NCI-H1694 (cell line): ENCODE measurements at regions not wholly inside any gene's neighbourhood (a gene's known extent, or its start where the extent isn't known, plus 50 kb on each side); places are given as distances from the start of the nearest gene placed in this dataset.

Source experiments
- DNase-seq: peaks from one replicate; lab custom pipeline; 2025; lab: John Stamatoyannopoulos, UW

DNA sequence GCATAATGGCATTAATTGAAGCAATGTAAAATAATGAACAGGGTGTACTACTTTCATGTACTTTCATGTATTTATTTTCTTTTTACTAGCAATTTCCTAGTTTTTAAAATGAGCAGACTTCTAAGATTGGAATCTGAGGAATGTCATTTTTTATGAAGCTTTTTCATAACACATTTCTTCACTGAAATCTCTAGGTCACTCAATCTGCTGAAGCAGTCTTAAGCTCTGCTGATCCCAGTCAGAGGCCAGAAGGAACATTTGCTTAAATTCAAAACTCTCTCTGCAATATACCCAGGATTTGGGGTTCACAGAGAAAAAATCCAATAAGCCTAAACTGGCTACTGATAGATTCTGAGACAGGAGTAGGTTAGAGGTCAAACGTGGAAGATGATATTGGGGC lies 73.6 kb upstream of the CNTN1 start:
- DNase-seq = no peak

DNA sequence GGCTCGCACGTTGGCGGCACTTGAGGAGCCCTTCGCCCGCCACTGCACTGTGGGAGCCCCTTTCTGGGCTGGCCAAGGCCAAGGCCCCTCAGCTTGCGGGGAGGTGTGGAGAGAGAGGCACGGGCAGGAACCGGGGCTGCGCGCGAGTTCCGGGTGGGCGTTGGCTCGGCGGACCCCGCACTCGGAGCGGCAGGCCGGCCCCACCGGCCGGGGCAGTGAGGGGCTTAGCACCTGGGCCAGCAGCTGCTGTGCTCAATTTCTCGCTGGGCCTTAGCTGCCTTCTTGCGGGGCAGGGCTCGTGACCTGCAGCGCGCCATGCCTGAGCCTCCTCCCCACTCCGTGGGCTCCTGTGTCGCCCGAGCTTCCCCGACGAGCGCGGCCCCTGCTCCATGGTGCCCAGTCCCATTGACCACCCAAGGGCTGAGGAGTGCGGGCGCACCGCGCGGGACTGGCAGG lies 71.6 kb upstream of the CNTN1 start:
- no peak for DNase-seq

DNA sequence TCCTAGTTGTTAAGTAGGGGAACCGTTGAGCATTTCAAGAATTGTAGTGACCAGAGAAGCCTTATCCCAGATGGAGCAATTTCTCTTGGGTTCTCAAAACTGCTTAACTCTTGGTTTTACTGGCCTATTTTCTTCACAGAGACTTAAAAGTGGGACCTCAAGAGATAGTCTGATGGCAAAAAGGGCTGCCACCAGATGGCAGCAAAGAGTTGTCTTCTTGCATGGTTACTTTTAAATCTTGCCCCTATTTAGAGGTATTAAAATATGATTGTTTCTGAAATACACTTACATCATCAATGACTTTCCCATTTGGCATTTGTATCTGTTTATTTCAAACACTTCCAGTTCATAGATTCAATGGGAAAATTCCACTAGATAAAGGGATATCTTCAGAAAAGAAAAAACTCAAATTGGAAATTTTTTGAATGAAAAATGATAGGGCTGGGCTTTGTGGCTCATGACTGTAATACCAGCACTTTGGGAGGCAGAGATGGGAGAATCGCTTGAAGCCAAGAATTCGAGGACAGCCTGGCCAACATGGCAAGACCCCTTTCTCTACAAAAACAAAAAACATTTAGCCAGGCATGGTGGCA lies 69.9 kb upstream of the CNTN1 start:
- DNase-seq = peak; percentile 49

DNA sequence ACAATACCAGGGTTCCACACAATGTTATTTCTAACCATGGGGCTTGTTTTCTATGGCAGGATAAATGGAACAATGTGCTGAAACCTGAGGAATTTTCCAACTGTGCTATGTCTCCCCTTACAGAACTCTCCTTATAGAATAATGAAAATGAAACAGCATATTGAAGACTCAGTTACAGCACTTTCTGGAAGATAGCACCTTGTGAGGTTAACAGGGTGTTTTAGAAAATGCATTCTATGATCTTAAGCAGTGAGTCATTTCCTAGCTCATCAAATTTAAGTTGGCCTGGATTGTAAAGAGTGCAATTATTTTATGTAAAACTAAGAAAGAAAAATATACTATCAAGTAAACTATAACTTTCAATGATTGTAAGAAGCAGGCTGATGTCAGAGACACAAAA lies 60.1 kb upstream of the CNTN1 start:
- no peak for DNase-seq

DNA sequence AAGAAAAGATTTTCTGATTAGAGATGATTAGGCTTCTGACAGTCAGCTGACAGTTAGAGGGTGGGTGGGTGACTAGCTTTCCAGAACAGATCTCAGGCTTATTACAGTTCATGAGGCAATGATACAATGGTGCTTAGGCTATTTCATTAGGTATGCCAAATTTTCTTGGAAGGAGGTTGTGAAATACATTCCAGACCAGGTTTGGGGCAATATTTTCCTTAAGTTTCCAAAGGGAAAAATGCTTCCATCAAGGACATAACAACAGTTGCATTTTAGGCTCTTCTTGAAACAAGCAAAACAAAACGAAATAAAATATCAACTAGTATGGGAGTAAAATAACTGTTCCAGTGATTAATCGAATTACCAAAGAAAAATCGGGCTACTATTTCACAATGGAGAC lies 59.3 kb upstream of the CNTN1 start:
- no peak for DNase-seq

DNA sequence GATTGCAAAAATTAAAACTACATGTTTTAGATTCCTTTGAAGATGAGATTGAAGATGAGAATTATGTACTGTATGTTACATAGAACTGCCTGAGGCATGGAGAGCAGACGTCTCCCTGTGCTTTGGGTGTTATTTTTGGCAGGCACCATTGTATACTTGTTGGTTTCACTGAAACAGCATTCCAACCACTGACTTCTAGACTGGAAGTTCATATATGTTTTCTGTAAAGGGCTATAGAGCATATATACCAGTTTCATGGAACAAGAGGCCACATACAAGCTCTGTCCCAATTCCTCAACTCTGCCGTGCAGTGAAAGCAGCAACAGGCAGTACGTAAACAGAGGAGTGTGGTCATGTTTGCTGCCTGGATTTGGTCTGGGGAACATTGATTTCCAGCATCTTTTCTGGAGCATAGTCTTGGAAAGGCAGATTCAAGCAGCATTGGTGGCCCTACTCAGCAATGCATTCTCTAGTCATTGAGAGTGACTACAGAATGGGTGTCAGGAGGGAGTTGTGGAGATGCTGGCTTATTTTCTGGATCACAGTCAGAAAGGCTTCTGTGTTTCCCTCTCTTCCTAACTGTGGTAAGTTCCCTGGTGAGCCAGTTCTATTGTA lies 57.6 kb upstream of the CNTN1 start:
- no peak for DNase-seq

DNA sequence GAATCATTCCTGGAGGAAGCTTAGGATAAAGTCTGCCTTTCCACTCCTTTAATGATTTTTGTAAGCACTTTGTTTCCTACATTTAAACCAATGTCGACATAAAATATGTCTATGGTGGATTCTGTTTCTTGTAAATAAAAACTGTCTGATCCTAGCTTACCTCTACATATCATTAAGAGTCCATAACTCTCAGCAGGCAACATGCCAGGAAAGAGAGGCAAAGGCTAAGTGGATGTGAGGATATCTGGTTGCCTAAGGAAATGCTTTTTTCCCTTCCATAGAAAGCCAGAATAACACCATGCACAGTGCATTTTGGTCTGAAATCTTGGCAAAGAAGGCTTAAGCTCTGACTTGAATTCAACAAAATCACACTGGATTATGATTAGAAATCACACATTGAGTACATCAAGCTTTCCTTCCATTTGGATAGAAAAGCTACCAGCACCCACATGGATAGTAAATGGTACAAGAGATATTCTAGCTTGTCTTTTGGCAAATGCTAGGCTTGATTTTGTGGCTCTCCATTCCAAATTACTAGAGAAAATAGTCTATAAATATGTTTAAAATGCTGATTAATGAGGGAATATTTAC lies 57.0 kb upstream of the CNTN1 start:
- DNase-seq = no peak
